ENCODE measurements at regions not wholly inside any gene's neighbourhood (a gene's known extent, or its start where the extent isn't known, plus 50 kb on each side); places are given as distances from the start of the nearest gene placed in this dataset.

- no peak for ATAC-seq (ENCODE audit: poor library complexity)
- no peak overlapping the region for H3K27ac ChIP-seq (ENCODE audit: low read depth in 1 of 2, low read length in 2 of 2)
- Mint-ChIP-seq H3K27me3 (no peaks in the 10 kb centered on the region), H3K36me3 (ENCODE audit: low read depth) (no peaks in the 10 kb centered on the region), H3K27ac (no peak overlapping the region), H3K4me3 (no peak overlapping the region), H3K4me1 (ENCODE audit: low read depth) (no peaks in the 10 kb centered on the region), H3K9me3 (no peaks in the 10 kb centered on the region)
- H3K27me3 ChIP-seq (ENCODE audit: control insufficient read depth in 1 of 2, insufficient read depth in 2 of 2, low read length in 2 of 2): no peaks in the 10 kb centered on the region
- intact Hi-C loops (cut with DNase I, micrococcal nuclease): no loop called here
- H3K4me1 ChIP-seq (ENCODE audit: insufficient read depth, low read length): no peaks in the 10 kb centered on the region
- POLR2A ChIA-PET: no interaction called here
- DNase-seq: no peak
- H3K4me3 ChIP-seq (ENCODE audit: low read length): no peak overlapping the region
- CTCF ChIA-PET: no interaction called here
- H3K9me3 ChIP-seq (ENCODE audit: control insufficient read depth in 1 of 2, insufficient read depth in 1 of 2, low read length in 2 of 2): no peaks in the 10 kb centered on the region
- no peak for TF ChIP-seq CTCF (IDR thresholded peaks at IDR 0.05)
- no peaks in the 10 kb centered on the region for H3K36me3 ChIP-seq (ENCODE audit: insufficient read depth, low read length)
Observed at GRCh38 chr13:37375071-37375470, 223.5 kb downstream of the POSTN start.

GRCh38 chr13:37369616-37370015 is 229.0 kb downstream of the POSTN start:
- no peaks in the 10 kb centered on the region for H3K27me3 Mint-ChIP-seq
- no peak for DNase-seq

GRCh38 chr13:37368501-37368900 is 230.1 kb downstream of the POSTN start:
- H3K4me3 ChIP-seq (ENCODE audit: low read length): no peak overlapping the region
- H3K27ac ChIP-seq (ENCODE audit: low read depth in 1 of 2, low read length in 2 of 2): no peak overlapping the region
- intact Hi-C loops (cut with DNase I, micrococcal nuclease): no loop called here
- H3K9me3 ChIP-seq (ENCODE audit: control insufficient read depth in 1 of 2, insufficient read depth in 1 of 2, low read length in 2 of 2): no peaks in the 10 kb centered on the region
- H3K27ac Mint-ChIP-seq: no peak overlapping the region
- no peaks in the 10 kb centered on the region for H3K4me1 Mint-ChIP-seq (ENCODE audit: low read depth)
- H3K4me3 Mint-ChIP-seq: no peak overlapping the region
- H3K36me3 Mint-ChIP-seq (ENCODE audit: low read depth): no peaks in the 10 kb centered on the region
- no peaks in the 10 kb centered on the region for H3K27me3 ChIP-seq (ENCODE audit: control insufficient read depth in 1 of 2, insufficient read depth in 2 of 2, low read length in 2 of 2)
- DNase-seq (no peak), ATAC-seq (ENCODE audit: poor library complexity) (no peak)
- no peaks in the 10 kb centered on the region for H3K27me3 Mint-ChIP-seq
- H3K4me1 ChIP-seq (ENCODE audit: insufficient read depth, low read length): no peaks in the 10 kb centered on the region
- H3K36me3 ChIP-seq (ENCODE audit: insufficient read depth, low read length): no peaks in the 10 kb centered on the region
- H3K9me3 Mint-ChIP-seq: peaks cover 3% of the 10 kb centered on the region
- ChIA-PET POLR2A (no interaction called here), CTCF (no interaction called here)
- TF ChIP-seq CTCF (IDR thresholded peaks at IDR 0.05): no peak

More at GRCh38 chr13:37369616-37370015, 229.0 kb downstream of the POSTN start:
- no peaks in the 10 kb centered on the region for H3K4me1 ChIP-seq (ENCODE audit: insufficient read depth, low read length)
- no peaks in the 10 kb centered on the region for H3K36me3 ChIP-seq (ENCODE audit: insufficient read depth, low read length)
- Mint-ChIP-seq H3K4me3 (no peak overlapping the region), H3K4me1 (ENCODE audit: low read depth) (no peaks in the 10 kb centered on the region), H3K36me3 (ENCODE audit: low read depth) (no peaks in the 10 kb centered on the region), H3K9me3 (peaks cover 3% of the 10 kb centered on the region), H3K27ac (no peak overlapping the region)
- ChIA-PET POLR2A (no interaction called here), CTCF (no interaction called here)
- no peaks in the 10 kb centered on the region for H3K27me3 ChIP-seq (ENCODE audit: control insufficient read depth in 1 of 2, insufficient read depth in 2 of 2, low read length in 2 of 2)
- no peaks in the 10 kb centered on the region for H3K9me3 ChIP-seq (ENCODE audit: control insufficient read depth in 1 of 2, insufficient read depth in 1 of 2, low read length in 2 of 2)
- no peak overlapping the region for H3K27ac ChIP-seq (ENCODE audit: low read depth in 1 of 2, low read length in 2 of 2)
- no peak for TF ChIP-seq CTCF (IDR thresholded peaks at IDR 0.05)
- H3K4me3 ChIP-seq (ENCODE audit: low read length): no peak overlapping the region
- intact Hi-C loops (cut with DNase I, micrococcal nuclease): no loop called here
- ATAC-seq (ENCODE audit: poor library complexity): no peak
